GM12878 (cell line): ENCODE measurements at regions not wholly inside any gene's neighbourhood (a gene's known extent, or its start where the extent isn't known, plus 50 kb on each side); places are given as distances from the start of the nearest gene placed in this dataset.
"Not testable (repeated sequence)": the region's sequence is repeated elsewhere in the genome, so short reads cannot be mapped to it uniquely, and the experiment has no call there.

ENCODE experiments used
- ATAC-seq: fragments of 200-7000 bp; cut with Tn5 transposase; 3 replicates; pipeline ENCODE4 v1.9.1; 2020; ENCODE audit warnings: mild to moderate bottlenecking, moderate library complexity
- BruUV-seq: library from RNA; stranded (reverse); fragments of 400-500 nt; replicated peaks from 2 replicates; lab custom pipeline; 2021; lab: Mats Ljungman, UMichigan
- CTCF ChIA-PET: fragments of 300-600 bp; sonication (Branson Sonifier 250); formaldehyde crosslinking; extraction: SDS; loops from one replicate; lab custom pipeline; 2021; ENCODE audit warnings: inconsistent platforms; lab: Yijun Ruan, JAX
- POLR2A ChIA-PET: fragments of 350-600 bp; formaldehyde crosslinking; extraction: SDS; loops from one replicate; lab custom pipeline; 2021; ENCODE audit warnings: inconsistent platforms; lab: Charles Lee
- RAD21 ChIA-PET: fragments of 300-600 bp; sonication (Branson Sonifier 250); formaldehyde crosslinking; loops from one replicate; lab custom pipeline; 2023; ENCODE audit warnings: antibody characterized with exemption; ENCODE audit not compliant: unreplicated experiment; lab: Charles Lee
- SMC1A ChIA-PET: fragments of 300-600 bp; sonication (Branson Sonifier 250); formaldehyde crosslinking; loops from one replicate; lab custom pipeline; 2023; ENCODE audit not compliant: unreplicated experiment, uncharacterized antibody; lab: Charles Lee
- DNase-seq: peaks from one replicate; pipeline ENCODE4 v3.0.0-alpha.2; 2011; ENCODE audit warnings: low read depth, low spot score
- FAIRE-seq: peaks from 3 replicates; lab custom pipeline; 2011; peaks lifted over from hg19 to GRCh38; lab: Jason Lieb, UNC
- H2AFZ ChIP-seq: 2 replicates; pipeline ENCODE4 v1.6.0; 2011; ENCODE audit warnings: low read depth, low read length, control low read depth; ENCODE audit not compliant: control insufficient read depth
- H3K27ac ChIP-seq: 2 replicates; pipeline ENCODE4 v1.5.1; 2011; ENCODE audit warnings: control low read depth; ENCODE audit not compliant: control insufficient read depth, insufficient read depth
- H3K27me3 ChIP-seq, 2 experiments: replicated peaks in 1 of 2; 2 replicates each; pipeline versions ENCODE4 v1.6.0 to v1.6.1; 2011; ENCODE audit warnings: low read length in 1 of 2; ENCODE audit not compliant: control insufficient read depth in 2 of 2, insufficient read depth in 2 of 2
- H3K36me3 ChIP-seq, 2 experiments: 2 replicates each; pipeline ENCODE4 v1.5.1; 2011; ENCODE audit warnings: low read length in 1 of 2; ENCODE audit not compliant: control insufficient read depth in 2 of 2, insufficient read depth in 2 of 2
- H3K4me1 ChIP-seq: 2 replicates; pipeline ENCODE4 v1.6.1; 2011; ENCODE audit warnings: mild to moderate bottlenecking, low read length, moderate library complexity, mixed read lengths; ENCODE audit not compliant: control insufficient read depth, insufficient read depth
- H3K4me2 ChIP-seq: 2 replicates; pipeline ENCODE4 v1.6.0; 2011; ENCODE audit warnings: control low read depth; ENCODE audit not compliant: control insufficient read depth, insufficient read depth
- H3K4me3 ChIP-seq: fragments of 200-600 bp; sonication (generic); 2 replicates; pipeline ENCODE4 v1.5.1; 2016
- H3K79me2 ChIP-seq: 2 replicates; pipeline ENCODE4 v1.6.0; 2011; ENCODE audit warnings: low read length; ENCODE audit not compliant: control insufficient read depth, insufficient read depth
- H3K9ac ChIP-seq: 2 replicates; pipeline ENCODE4 v1.8.0; 2011; ENCODE audit warnings: low read length, control low read depth, mixed read lengths; ENCODE audit not compliant: control insufficient read depth, insufficient read depth
- H3K9me3 ChIP-seq: replicated peaks from 3 replicates; pipeline ENCODE4 v1.5.1; 2011; ENCODE audit warnings: mild to moderate bottlenecking, low read length; ENCODE audit not compliant: control insufficient read depth, insufficient read depth
- H4K20me1 ChIP-seq: 2 replicates; pipeline ENCODE4 v1.6.0; 2011; ENCODE audit not compliant: control insufficient read depth, insufficient read depth
- POU2F2 ChIP-seq: IDR thresholded peaks from 3 replicates; pipeline ENCODE4 v1.6.1; 2011; ENCODE audit warnings: low read depth, mild to moderate bottlenecking, low read length, borderline replicate concordance
- WGBS: methylation state at CpG from one replicate; pipeline ENCODE4 v1.1.6; 2016; ENCODE audit warnings: low lambda C conversion rate; ENCODE audit not compliant: insufficient replicate concordance, insufficient coverage; ENCODE audit errors: missing lambda C conversion rate; 5-methylcytosine and 5-hydroxymethylcytosine counted together
- in situ Hi-C: fragments of 300-500 bp; cut with MboI; formaldehyde crosslinking; loops from 9 replicates; pipeline ENCODE4 v1.14.3; 2018; ENCODE audit warnings: mixed read lengths
- intact Hi-C: fragments of 100-400 bp; cut with micrococcal nuclease; formaldehyde crosslinking; loops from one replicate; pipeline ENCODE4 v1.14.2; 2022; ENCODE audit not compliant: unreplicated experiment

- H3K27ac ChIP-seq, H3K27me3 ChIP-seq, BruUV-seq, H3K9me3 ChIP-seq, H3K4me1 ChIP-seq, in situ Hi-C loops, SMC1A ChIA-PET, FAIRE-seq, H3K79me2 ChIP-seq, H3K36me3 ChIP-seq, H2AFZ ChIP-seq, H3K4me2 ChIP-seq, POLR2A ChIA-PET, CTCF ChIA-PET, H3K4me3 ChIP-seq, ATAC-seq, H4K20me1 ChIP-seq, DNase-seq, RAD21 ChIA-PET, intact Hi-C loops, H3K9ac ChIP-seq: not testable (repeated sequence)
- 53% methylated on average over 8 of the region's 8 CpGs for WGBS
Observed at GRCh38 chr21:26232491-26232890, 61.9 kb upstream of the APP start.

- POLR2A ChIA-PET, result interaction anchor here (0.7 kb wide), 1 partner anchor 25 kb away, joined by 6 read pairs; no protein-coding TSS in a partner anchor
- no peaks in the 10 kb centered on the region for H3K27me3 ChIP-seq
- no peak overlapping the region for H3K9ac ChIP-seq
- H3K4me3 ChIP-seq, result no peak overlapping the region
- WGBS, result 17% methylated on average over 2 of the region's 2 CpGs
- H3K4me2 ChIP-seq, result no peak overlapping the region
- intact Hi-C loops (no loop called here), in situ Hi-C loops (no loop called here)
- DNase-seq, result no peak
- no peaks in the 10 kb centered on the region for H3K9me3 ChIP-seq
- FAIRE-seq, result no peak
- no TSS peak for BruUV-seq
- SMC1A ChIA-PET, result no interaction called here
- no peaks in the 10 kb centered on the region for H4K20me1 ChIP-seq
- H2AFZ ChIP-seq, result no peak overlapping the region
- no peak for TF ChIP-seq POU2F2
- no peaks in the 10 kb centered on the region for H3K79me2 ChIP-seq
- no peak overlapping the region for H3K27ac ChIP-seq
- no peak for ATAC-seq
- RAD21 ChIA-PET, result no interaction called here
- H3K36me3 ChIP-seq, result no peaks in the 10 kb centered on the region
- H3K4me1 ChIP-seq, result no peaks in the 10 kb centered on the region
- CTCF ChIA-PET, result no interaction called here
Observed at GRCh38 chr21:26227130-26227529, 56.6 kb upstream of the APP start.
